Effector memory CD8-positive, alpha-beta T cell (primary cell): ENCODE measurements at regions not wholly inside any gene's neighbourhood (a gene's known extent, or its start where the extent isn't known, plus 50 kb on each side); places are given as distances from the start of the nearest gene placed in this dataset.
"Not testable (repeated sequence)": the region's sequence is repeated elsewhere in the genome, so short reads cannot be mapped to it uniquely, and the experiment has no call there.

ENCODE experiments used
- ATAC-seq: fragments of 150-1000 bp; cut with Tn5 transposase; replicated peaks from 2 replicates; pipeline ENCODE4 v1.10.0; 2021; ENCODE audit warnings: mild to moderate bottlenecking, moderate library complexity
- DNase-seq, 3 experiments: peaks; one replicate each; pipeline ENCODE4 v3.0.0; 2021
- H3K27ac Mint-ChIP-seq, 2 donors: one replicate each; pipeline ENCODE4 v1.8.0; 2022; ENCODE audit warnings: mild to moderate bottlenecking in 2 of 2, mixed read lengths in 2 of 2, moderate library complexity in 2 of 2
- H3K27me3 Mint-ChIP-seq, 2 donors: one replicate each; pipeline ENCODE4 v1.8.0; 2022; ENCODE audit warnings: mixed read lengths in 2 of 2
- H3K36me3 Mint-ChIP-seq: one replicate; pipeline ENCODE4 v1.8.0; 2022; ENCODE audit warnings: mild to moderate bottlenecking, moderate library complexity, mixed read lengths; ENCODE audit not compliant: insufficient read depth
- H3K4me1 Mint-ChIP-seq, 2 donors: one replicate each; pipeline ENCODE4 v1.8.0; 2022; ENCODE audit warnings: low read depth in 2 of 2, mixed read lengths in 2 of 2
- H3K4me3 Mint-ChIP-seq, 2 donors: one replicate each; pipeline ENCODE4 v1.8.0; 2022; ENCODE audit warnings: mild to moderate bottlenecking in 2 of 2, mixed read lengths in 2 of 2, moderate library complexity in 2 of 2
- H3K9me3 Mint-ChIP-seq, 2 donors: one replicate each; pipeline ENCODE4 v1.8.0; 2022; ENCODE audit warnings: mixed read lengths in 2 of 2

- no peaks in the 10 kb centered on the region for H3K4me1 Mint-ChIP-seq
- H3K9me3 Mint-ChIP-seq, result no peaks in the 10 kb centered on the region
- ATAC-seq (no peak), DNase-seq (no peak)
- H3K4me3 Mint-ChIP-seq, result no peak overlapping the region
- no peaks in the 10 kb centered on the region for H3K27me3 Mint-ChIP-seq
- no peak overlapping the region for H3K27ac Mint-ChIP-seq
- H3K36me3 Mint-ChIP-seq, result no peaks in the 10 kb centered on the region
Observed at GRCh38 chrX:96483647-96484160, 200.9 kb upstream of the DIAPH2 start.

GRCh38 chrX:96486687-96487086, 198.0 kb upstream of the DIAPH2 start:
- H3K4me1 Mint-ChIP-seq, H3K4me3 Mint-ChIP-seq, H3K27me3 Mint-ChIP-seq, DNase-seq, H3K36me3 Mint-ChIP-seq, H3K27ac Mint-ChIP-seq, H3K9me3 Mint-ChIP-seq, ATAC-seq: not testable (repeated sequence)

GRCh38 chrX:96502507-96502906, 182.1 kb upstream of the DIAPH2 start:
- ATAC-seq, result no peak
- DNase-seq, result no peak
- no peak overlapping the region for H3K27ac Mint-ChIP-seq

GRCh38 chrX:96529386-96529785, 155.3 kb upstream of the DIAPH2 start:
- H3K27ac Mint-ChIP-seq, DNase-seq, H3K4me1 Mint-ChIP-seq, H3K9me3 Mint-ChIP-seq, H3K36me3 Mint-ChIP-seq, H3K4me3 Mint-ChIP-seq, H3K27me3 Mint-ChIP-seq, ATAC-seq: not testable (repeated sequence)

More at GRCh38 chrX:96502507-96502906, 182.1 kb upstream of the DIAPH2 start:
- H3K4me1 Mint-ChIP-seq, result no peaks in the 10 kb centered on the region
- no peak overlapping the region for H3K4me3 Mint-ChIP-seq
- H3K9me3 Mint-ChIP-seq, result no peaks in the 10 kb centered on the region
- H3K36me3 Mint-ChIP-seq, result no peaks in the 10 kb centered on the region
- H3K27me3 Mint-ChIP-seq, result no peaks in the 10 kb centered on the region

GRCh38 chrX:96538104-96538725, 146.4 kb upstream of the DIAPH2 start:
- H3K4me3 Mint-ChIP-seq, result no peak overlapping the region
- no peaks in the 10 kb centered on the region for H3K9me3 Mint-ChIP-seq
- no peaks in the 10 kb centered on the region for H3K27me3 Mint-ChIP-seq
- DNase-seq (no peak), ATAC-seq (no peak)
- no peak overlapping the region for H3K27ac Mint-ChIP-seq
- no peaks in the 10 kb centered on the region for H3K36me3 Mint-ChIP-seq
- H3K4me1 Mint-ChIP-seq, result no peaks in the 10 kb centered on the region

- Mint-ChIP-seq H3K4me1 (no peaks in the 10 kb centered on the region), H3K36me3 (peaks cover 4% of the 10 kb centered on the region), H3K4me3 (no peak overlapping the region), H3K27me3 (no peaks in the 10 kb centered on the region), H3K9me3 (no peaks in the 10 kb centered on the region), H3K27ac (no peak overlapping the region)
- DNase-seq, result no peak
- ATAC-seq, result no peak
Observed at GRCh38 chrX:96540111-96540631, 144.5 kb upstream of the DIAPH2 start.

GRCh38 chrX:96546281-96546680, 138.4 kb upstream of the DIAPH2 start:
- H3K27me3 Mint-ChIP-seq, H3K4me3 Mint-ChIP-seq, H3K9me3 Mint-ChIP-seq, DNase-seq, H3K27ac Mint-ChIP-seq, H3K36me3 Mint-ChIP-seq, ATAC-seq, H3K4me1 Mint-ChIP-seq: not testable (repeated sequence)

GRCh38 chrX:96551322-96551872, 133.2 kb upstream of the DIAPH2 start:
- H3K27ac Mint-ChIP-seq, result no peak overlapping the region
- H3K27me3 Mint-ChIP-seq, result peaks cover 0 to 8% of the 10 kb centered on the region in 2 donors

GRCh38 chrX:96556886-96557285, 127.8 kb upstream of the DIAPH2 start:
- DNase-seq (no peak), ATAC-seq (no peak)
- no peaks in the 10 kb centered on the region for H3K27me3 Mint-ChIP-seq
- no peak overlapping the region for H3K27ac Mint-ChIP-seq
- no peaks in the 10 kb centered on the region for H3K9me3 Mint-ChIP-seq
- H3K4me1 Mint-ChIP-seq, result no peaks in the 10 kb centered on the region
- H3K36me3 Mint-ChIP-seq, result no peaks in the 10 kb centered on the region
- H3K4me3 Mint-ChIP-seq, result no peak overlapping the region

More at GRCh38 chrX:96551322-96551872, 133.2 kb upstream of the DIAPH2 start:
- no peak for ATAC-seq
- no peak for DNase-seq
- H3K36me3 Mint-ChIP-seq, result no peaks in the 10 kb centered on the region
- no peaks in the 10 kb centered on the region for H3K9me3 Mint-ChIP-seq
- no peaks in the 10 kb centered on the region for H3K4me1 Mint-ChIP-seq
- H3K4me3 Mint-ChIP-seq, result no peak overlapping the region

- H3K27ac Mint-ChIP-seq, H3K9me3 Mint-ChIP-seq, ATAC-seq, DNase-seq, H3K4me1 Mint-ChIP-seq, H3K27me3 Mint-ChIP-seq, H3K4me3 Mint-ChIP-seq, H3K36me3 Mint-ChIP-seq: not testable (repeated sequence)
Observed at GRCh38 chrX:96561129-96561528, 123.5 kb upstream of the DIAPH2 start.

- H3K9me3 Mint-ChIP-seq, result no peaks in the 10 kb centered on the region
- H3K27ac Mint-ChIP-seq, result no peak overlapping the region
- no peak overlapping the region for H3K4me3 Mint-ChIP-seq
- ATAC-seq, result no peak
- no peaks in the 10 kb centered on the region for H3K36me3 Mint-ChIP-seq
- no peaks in the 10 kb centered on the region for H3K27me3 Mint-ChIP-seq
- peaks cover 0 to 3% of the 10 kb centered on the region in 2 donors for H3K4me1 Mint-ChIP-seq
- DNase-seq, result no peak
Observed at GRCh38 chrX:96563646-96564045, 121.0 kb upstream of the DIAPH2 start.

- Mint-ChIP-seq H3K27ac (no peak overlapping the region), H3K27me3 (no peaks in the 10 kb centered on the region), H3K4me3 (no peak overlapping the region), H3K4me1 (peaks cover 0 to 3% of the 10 kb centered on the region in 2 donors), H3K36me3 (no peaks in the 10 kb centered on the region), H3K9me3 (no peaks in the 10 kb centered on the region)
- peak; percentile 26 for ATAC-seq
- no peak for DNase-seq
Observed at GRCh38 chrX:96564595-96564994, 120.0 kb upstream of the DIAPH2 start.

- DNase-seq (no peak), ATAC-seq (no peak)
- no peak overlapping the region for H3K27ac Mint-ChIP-seq
- no peaks in the 10 kb centered on the region for H3K27me3 Mint-ChIP-seq
- peaks cover 0 to 1% of the 10 kb centered on the region in 2 donors for H3K9me3 Mint-ChIP-seq
- H3K4me3 Mint-ChIP-seq, result no peak overlapping the region
- peaks cover 0 to 3% of the 10 kb centered on the region in 2 donors for H3K4me1 Mint-ChIP-seq
- no peaks in the 10 kb centered on the region for H3K36me3 Mint-ChIP-seq
Observed at GRCh38 chrX:96566878-96567277, 117.8 kb upstream of the DIAPH2 start.

- Mint-ChIP-seq H3K4me1 (peaks cover 0 to 3% of the 10 kb centered on the region in 2 donors), H3K36me3 (no peaks in the 10 kb centered on the region), H3K27me3 (no peaks in the 10 kb centered on the region), H3K9me3 (peaks cover 0 to 1% of the 10 kb centered on the region in 2 donors), H3K27ac (no peak overlapping the region), H3K4me3 (no peak overlapping the region)
- no peak for ATAC-seq
- no peak for DNase-seq
Observed at GRCh38 chrX:96568071-96568470, 116.6 kb upstream of the DIAPH2 start.
